ENCODE measurements at regions not wholly inside any gene's neighbourhood (a gene's known extent, or its start where the extent isn't known, plus 50 kb on each side); places are given as distances from the start of the nearest gene placed in this dataset.

GRCh38 chr16:62205459-62205858 lies 169.2 kb upstream of the CDH8 start:
- Histone ChIP-seq H3K27me3 (ENCODE audit: control insufficient read depth, insufficient read depth) (no peaks in the 10 kb centered on the region), H3K9me3 (ENCODE audit: control insufficient read depth, low read length) (no peaks in the 10 kb centered on the region), H3K4me3 (ENCODE audit: low read length) (no peak overlapping the region), H3K27ac (ENCODE audit: low read length) (no peak overlapping the region), H3K4me1 (ENCODE audit: control insufficient read depth, insufficient read depth, low read length) (no peaks in the 10 kb centered on the region)
- DNase-seq (no peak), ATAC-seq (no peak)
- intact Hi-C loops (cut with DNase I): no loop called here
- WGBS: 85% methylated on average over 1 of the region's 1 CpG

DNA sequence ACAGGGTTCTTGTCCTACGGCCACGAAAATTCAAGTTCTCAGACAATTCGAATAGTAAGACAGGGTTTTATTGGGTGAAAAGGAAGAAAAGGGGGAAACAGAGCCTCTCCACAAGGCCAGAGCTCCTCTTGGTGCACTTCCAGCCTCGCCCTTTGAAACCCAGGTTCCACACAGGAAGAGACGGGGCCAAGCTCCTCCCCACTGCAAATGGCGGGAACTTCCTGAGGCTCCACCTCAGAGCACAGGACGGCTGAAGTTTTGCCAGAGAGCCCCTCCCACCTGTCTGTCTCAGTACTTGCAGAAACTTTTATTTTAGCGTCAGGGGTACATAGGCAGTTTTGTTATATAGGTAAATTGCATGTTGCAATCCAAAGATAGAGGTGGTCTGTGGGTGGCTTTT lies 165.7 kb upstream of the CDH8 start:
- Histone ChIP-seq H3K9me3 (ENCODE audit: control insufficient read depth, low read length) (no peaks in the 10 kb centered on the region), H3K4me1 (ENCODE audit: control insufficient read depth, insufficient read depth, low read length) (no peaks in the 10 kb centered on the region), H3K27me3 (ENCODE audit: control insufficient read depth, insufficient read depth) (no peaks in the 10 kb centered on the region), H3K4me3 (ENCODE audit: low read length) (no peak overlapping the region), H3K27ac (ENCODE audit: low read length) (no peak overlapping the region)
- WGBS: 73% methylated on average over 8 of the region's 8 CpGs
- DNase-seq (no peak), ATAC-seq (no peak)
- intact Hi-C loops (cut with DNase I): no loop called here

- H3K4me3 ChIP-seq (ENCODE audit: low read length): no peak overlapping the region
- DNase-seq (no peak), ATAC-seq (no peak)
- no peaks in the 10 kb centered on the region for H3K4me1 ChIP-seq (ENCODE audit: control insufficient read depth, insufficient read depth, low read length)
- H3K27ac ChIP-seq (ENCODE audit: low read length): no peak overlapping the region
- H3K9me3 ChIP-seq (ENCODE audit: control insufficient read depth, low read length): no peaks in the 10 kb centered on the region
- H3K27me3 ChIP-seq (ENCODE audit: control insufficient read depth, insufficient read depth): no peaks in the 10 kb centered on the region
- intact Hi-C loops (cut with DNase I): no loop called here
- 52% methylated on average over 3 of the region's 3 CpGs for WGBS
Observed at GRCh38 chr16:62194828-62195227, 158.6 kb upstream of the CDH8 start.

DNA sequence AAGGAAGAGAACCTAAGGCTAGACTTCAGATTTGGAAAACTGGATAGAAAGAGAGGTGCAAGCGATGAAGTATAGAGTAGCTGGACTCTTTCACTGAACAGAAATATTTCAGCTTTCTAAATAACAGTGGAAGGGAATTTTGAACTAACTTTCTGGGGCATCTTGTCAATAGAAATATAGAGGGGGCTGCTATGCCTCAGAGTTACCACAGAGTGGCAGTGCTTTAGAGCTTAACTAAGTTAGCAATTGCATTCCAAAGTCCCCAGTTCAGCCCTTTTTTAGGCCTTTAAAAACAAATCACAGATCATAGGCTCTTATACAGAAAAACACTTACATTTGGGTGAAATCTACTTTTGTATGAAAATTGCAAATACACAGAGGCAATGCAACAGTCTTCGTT lies 154.2 kb upstream of the CDH8 start:
- no peak for ATAC-seq
- DNase-seq: no peak
- Histone ChIP-seq H3K27me3 (ENCODE audit: control insufficient read depth, insufficient read depth) (no peaks in the 10 kb centered on the region), H3K27ac (ENCODE audit: low read length) (no peak overlapping the region), H3K4me3 (ENCODE audit: low read length) (no peak overlapping the region), H3K4me1 (ENCODE audit: control insufficient read depth, insufficient read depth, low read length) (no peaks in the 10 kb centered on the region), H3K9me3 (ENCODE audit: control insufficient read depth, low read length) (no peaks in the 10 kb centered on the region)
- 38% methylated on average over 2 of the region's 2 CpGs for WGBS
- intact Hi-C loops (cut with DNase I): no loop called here

GRCh38 chr16:62177351-62178203 lies 141.3 kb upstream of the CDH8 start:
- 78% methylated on average over 11 of the region's 11 CpGs for WGBS
- intact Hi-C loops (cut with DNase I): no loop called here
- Histone ChIP-seq H3K4me3 (ENCODE audit: low read length) (no peak overlapping the region), H3K27me3 (ENCODE audit: control insufficient read depth, insufficient read depth) (no peaks in the 10 kb centered on the region), H3K9me3 (ENCODE audit: control insufficient read depth, low read length) (no peaks in the 10 kb centered on the region), H3K4me1 (ENCODE audit: control insufficient read depth, insufficient read depth, low read length) (no peaks in the 10 kb centered on the region), H3K27ac (ENCODE audit: low read length) (no peak overlapping the region)
- no peak for ATAC-seq
- no peak for DNase-seq

GRCh38 chr16:62170642-62171041 lies 134.4 kb upstream of the CDH8 start:
- Histone ChIP-seq H3K27ac (ENCODE audit: low read length) (no peak overlapping the region), H3K4me1 (ENCODE audit: control insufficient read depth, insufficient read depth, low read length) (no peaks in the 10 kb centered on the region), H3K9me3 (ENCODE audit: control insufficient read depth, low read length) (no peaks in the 10 kb centered on the region), H3K27me3 (ENCODE audit: control insufficient read depth, insufficient read depth) (no peaks in the 10 kb centered on the region), H3K4me3 (ENCODE audit: low read length) (no peak overlapping the region)
- ATAC-seq: no peak
- no peak for DNase-seq
- intact Hi-C loops (cut with DNase I): no loop called here
- WGBS: 58% methylated on average over 2 of the region's 2 CpGs

GRCh38 chr16:62167551-62167950 lies 131.3 kb upstream of the CDH8 start:
- Histone ChIP-seq H3K9me3 (ENCODE audit: control insufficient read depth, low read length) (no peaks in the 10 kb centered on the region), H3K27ac (ENCODE audit: low read length) (no peak overlapping the region), H3K27me3 (ENCODE audit: control insufficient read depth, insufficient read depth) (no peaks in the 10 kb centered on the region), H3K4me3 (ENCODE audit: low read length) (no peak overlapping the region), H3K4me1 (ENCODE audit: control insufficient read depth, insufficient read depth, low read length) (no peaks in the 10 kb centered on the region)
- DNase-seq (no peak), ATAC-seq (no peak)
- 88% methylated on average over 1 of the region's 1 CpG for WGBS
- intact Hi-C loops (cut with DNase I): no loop called here

GRCh38 chr16:62157544-62157943 lies 121.3 kb upstream of the CDH8 start:
- intact Hi-C loops (cut with DNase I): no loop called here
- no peaks in the 10 kb centered on the region for H3K9me3 ChIP-seq (ENCODE audit: control insufficient read depth, low read length)
- no peak for ATAC-seq

DNA sequence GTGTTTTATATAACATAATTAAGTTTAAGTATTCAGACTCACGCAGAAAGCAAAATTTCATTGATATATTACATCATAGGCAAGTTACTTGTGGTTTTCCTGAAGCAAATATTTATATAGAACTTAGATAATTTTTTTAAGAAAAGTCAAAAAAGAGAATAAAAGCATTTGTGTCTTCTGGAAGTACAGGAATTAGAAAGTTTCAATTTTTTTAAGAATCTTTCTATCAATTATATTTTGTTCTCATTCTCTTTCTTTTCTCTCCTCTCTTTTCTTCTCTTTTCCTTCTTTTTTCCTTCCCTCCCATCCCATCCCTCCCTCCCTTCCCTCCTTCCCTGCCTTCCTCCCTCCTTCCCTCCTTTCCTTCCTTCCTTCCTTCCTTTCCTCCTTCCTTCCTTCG lies 120.7 kb upstream of the CDH8 start:
- ATAC-seq: no peak
- 75% methylated on average over 2 of the region's 2 CpGs for WGBS
- Histone ChIP-seq H3K4me3 (ENCODE audit: low read length) (no peak overlapping the region), H3K27ac (ENCODE audit: low read length) (no peak overlapping the region), H3K4me1 (ENCODE audit: control insufficient read depth, insufficient read depth, low read length) (no peaks in the 10 kb centered on the region), H3K27me3 (ENCODE audit: control insufficient read depth, insufficient read depth) (no peaks in the 10 kb centered on the region), H3K9me3 (ENCODE audit: control insufficient read depth, low read length) (no peaks in the 10 kb centered on the region)
- intact Hi-C loops (cut with DNase I): no loop called here
- no peak for DNase-seq

More at GRCh38 chr16:62157544-62157943, 121.3 kb upstream of the CDH8 start:
- 92% methylated on average over 3 of the region's 3 CpGs for WGBS
- Histone ChIP-seq H3K4me1 (ENCODE audit: control insufficient read depth, insufficient read depth, low read length) (no peaks in the 10 kb centered on the region), H3K27me3 (ENCODE audit: control insufficient read depth, insufficient read depth) (no peaks in the 10 kb centered on the region), H3K27ac (ENCODE audit: low read length) (no peak overlapping the region), H3K4me3 (ENCODE audit: low read length) (no peak overlapping the region)
- no peak for DNase-seq

DNA sequence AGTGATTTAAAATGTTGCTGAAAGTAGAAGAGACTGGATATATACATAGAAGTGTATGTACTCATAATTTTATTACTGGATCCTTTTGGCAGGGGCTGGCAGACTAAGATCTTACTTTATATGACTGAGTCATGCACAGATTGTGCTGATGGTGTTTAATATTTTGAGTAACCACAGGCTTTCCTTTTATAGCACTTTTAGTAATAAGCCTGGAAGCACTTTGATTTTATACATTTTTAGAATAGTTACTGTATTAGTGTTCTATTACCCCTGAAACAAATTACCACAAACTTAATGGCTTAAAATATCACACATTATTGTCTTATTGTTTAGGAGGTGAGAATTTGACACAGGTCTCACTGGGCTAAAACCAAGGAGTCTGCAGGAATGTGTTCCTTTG lies 113.4 kb upstream of the CDH8 start:
- no peaks in the 10 kb centered on the region for H3K9me3 ChIP-seq (ENCODE audit: control insufficient read depth, low read length)
- H3K27ac ChIP-seq (ENCODE audit: low read length): no peak overlapping the region
- no peaks in the 10 kb centered on the region for H3K27me3 ChIP-seq (ENCODE audit: control insufficient read depth, insufficient read depth)
- intact Hi-C loops (cut with DNase I): no loop called here
- no peak for ATAC-seq
- no peak overlapping the region for H3K4me3 ChIP-seq (ENCODE audit: low read length)
- no peaks in the 10 kb centered on the region for H3K4me1 ChIP-seq (ENCODE audit: control insufficient read depth, insufficient read depth, low read length)
- DNase-seq: no peak

GRCh38 chr16:62137996-62138395 lies 101.8 kb upstream of the CDH8 start:
- intact Hi-C loops (cut with DNase I): no loop called here
- no peak for ATAC-seq
- H3K27me3 ChIP-seq (ENCODE audit: control insufficient read depth, insufficient read depth): no peaks in the 10 kb centered on the region
- H3K4me3 ChIP-seq (ENCODE audit: low read length): no peak overlapping the region
- no peaks in the 10 kb centered on the region for H3K4me1 ChIP-seq (ENCODE audit: control insufficient read depth, insufficient read depth, low read length)
- 71% methylated on average over 3 of the region's 3 CpGs for WGBS
- H3K9me3 ChIP-seq (ENCODE audit: control insufficient read depth, low read length): no peaks in the 10 kb centered on the region
- H3K27ac ChIP-seq (ENCODE audit: low read length): no peak overlapping the region
- no peak for DNase-seq

- DNase-seq (no peak), ATAC-seq (no peak)
- H3K27me3 ChIP-seq (ENCODE audit: control insufficient read depth, insufficient read depth): no peaks in the 10 kb centered on the region
- H3K9me3 ChIP-seq (ENCODE audit: control insufficient read depth, low read length): no peaks in the 10 kb centered on the region
- H3K4me3 ChIP-seq (ENCODE audit: low read length): no peak overlapping the region
- H3K27ac ChIP-seq (ENCODE audit: low read length): no peak overlapping the region
- intact Hi-C loops (cut with DNase I): no loop called here
- WGBS: 55% methylated on average over 2 of the region's 2 CpGs
- no peaks in the 10 kb centered on the region for H3K4me1 ChIP-seq (ENCODE audit: control insufficient read depth, insufficient read depth, low read length)
Observed at GRCh38 chr16:62135911-62136310, 99.7 kb upstream of the CDH8 start.

Data from right cardiac atrium (tissue), 5 donors.